Hippocampal formation (tissue), 2 donors: ENCODE measurements at regions not wholly inside any gene's neighbourhood (a gene's known extent, or its start where the extent isn't known, plus 50 kb on each side); places are given as distances from the start of the nearest gene placed in this dataset.
"Not testable (repeated sequence)": the region's sequence is repeated elsewhere in the genome, so short reads cannot be mapped to it uniquely, and the experiment has no call there.

ENCODE experiments used
- DNase-seq, 2 donors: peaks; one replicate each; lab custom pipeline; 2025; lab: John Stamatoyannopoulos, UW

DNA sequence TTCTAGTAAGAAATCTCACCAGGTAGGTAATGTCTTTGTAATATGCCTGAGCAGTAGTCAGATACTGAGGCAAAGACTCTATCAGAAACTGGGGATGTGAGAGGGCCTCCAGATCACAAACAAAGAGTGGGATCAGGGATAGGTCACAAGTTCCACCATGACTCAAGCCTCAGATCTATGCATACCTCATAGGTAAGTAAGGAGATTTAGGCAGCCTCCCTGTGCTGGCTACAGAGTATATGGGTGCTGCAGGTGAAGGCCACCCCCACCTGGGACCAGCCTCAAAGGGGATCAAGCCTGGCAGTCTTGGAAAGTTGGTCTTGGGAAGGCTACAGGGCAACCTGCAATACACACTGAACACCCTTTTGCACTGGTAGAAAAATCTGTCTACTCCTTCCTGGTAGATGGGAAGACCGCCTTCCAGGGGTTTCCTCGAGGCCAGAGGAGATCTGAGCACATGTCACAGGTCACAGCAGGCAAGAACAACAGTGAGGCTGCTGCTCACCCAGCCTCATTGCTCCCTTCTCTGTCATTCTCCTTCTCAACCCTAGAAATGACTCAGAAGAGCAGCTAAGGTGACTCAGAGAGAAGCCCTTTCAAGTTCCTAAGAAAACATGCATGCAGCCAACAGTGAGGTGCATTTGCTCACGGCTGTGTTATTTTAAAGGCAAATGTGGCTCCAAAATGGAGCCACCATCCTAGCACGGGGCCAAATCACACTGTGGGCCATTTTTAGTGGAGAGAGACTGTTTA is 143.4 kb upstream of the CDKN3 start:
- DNase-seq, result no peak

DNA sequence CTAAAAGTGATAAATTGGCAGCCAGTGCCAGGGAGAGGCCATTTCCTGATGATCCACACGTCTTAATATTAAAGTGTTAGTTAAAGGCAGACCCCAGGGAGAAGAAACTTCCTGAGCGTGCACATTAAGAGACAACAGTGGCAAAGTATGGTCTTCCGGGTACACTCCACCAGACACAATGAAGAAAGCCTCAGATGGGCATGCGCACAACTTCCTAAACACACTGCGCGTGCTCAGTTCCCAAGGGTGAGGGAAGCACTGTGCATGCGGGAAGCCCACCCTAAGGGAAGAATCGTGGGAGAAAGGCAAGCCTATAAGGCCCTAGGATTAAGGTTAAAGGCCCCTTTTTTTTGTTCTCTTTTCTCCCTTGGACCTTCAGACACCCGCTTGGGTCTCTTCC is 140.7 kb upstream of the CDKN3 start:
- DNase-seq, result no peak

- no peak for DNase-seq
Measured at GRCh38 chr14:54257424-54257823, 139.4 kb upstream of the CDKN3 start.

- no peak for DNase-seq
Measured at GRCh38 chr14:54258382-54258781, 138.4 kb upstream of the CDKN3 start.

- DNase-seq, result no peak
Measured at GRCh38 chr14:54259821-54260220, 137.0 kb upstream of the CDKN3 start.

GRCh38 chr14:54261283-54261682 is 135.5 kb upstream of the CDKN3 start:
- no peak for DNase-seq

DNA sequence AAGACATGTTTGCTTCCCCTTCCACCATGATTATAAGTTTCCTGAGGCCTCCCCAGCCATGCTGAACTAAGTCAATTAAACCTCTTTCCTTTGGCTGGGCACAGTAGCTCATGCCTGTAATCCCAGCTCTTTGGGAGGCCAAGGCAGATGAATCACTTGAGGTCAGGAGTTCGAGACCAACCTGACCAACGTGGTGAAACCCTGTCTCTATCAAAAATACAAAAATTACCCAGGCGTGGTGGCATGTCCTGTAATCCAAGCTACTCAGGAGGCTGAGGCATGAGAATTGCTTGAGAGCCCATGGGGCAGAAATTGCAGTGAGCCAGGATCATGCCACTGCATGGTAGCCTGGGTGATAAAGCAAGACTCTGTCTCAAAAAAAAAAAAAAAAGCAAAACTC is 130.2 kb upstream of the CDKN3 start:
- not testable (repeated sequence) for DNase-seq

DNA sequence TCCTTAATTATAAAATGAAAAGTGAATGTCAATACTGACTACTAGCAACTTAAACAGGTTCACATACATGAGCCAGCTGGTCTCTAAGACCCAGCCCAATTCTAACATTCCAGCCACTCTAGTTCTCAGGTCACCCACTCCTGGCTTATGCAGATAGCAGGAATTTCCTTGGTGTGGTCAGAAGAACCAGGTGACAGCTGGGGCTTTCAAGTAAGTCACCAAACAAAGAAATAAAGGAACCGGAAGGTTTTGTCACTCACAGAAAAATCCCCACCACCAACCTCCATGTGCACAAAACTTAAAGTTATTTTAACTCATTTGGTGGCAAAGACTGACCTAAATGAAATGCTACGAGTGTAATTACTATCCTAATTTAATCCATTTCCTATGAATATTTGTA is 129.6 kb upstream of the CDKN3 start:
- no peak for DNase-seq

DNA sequence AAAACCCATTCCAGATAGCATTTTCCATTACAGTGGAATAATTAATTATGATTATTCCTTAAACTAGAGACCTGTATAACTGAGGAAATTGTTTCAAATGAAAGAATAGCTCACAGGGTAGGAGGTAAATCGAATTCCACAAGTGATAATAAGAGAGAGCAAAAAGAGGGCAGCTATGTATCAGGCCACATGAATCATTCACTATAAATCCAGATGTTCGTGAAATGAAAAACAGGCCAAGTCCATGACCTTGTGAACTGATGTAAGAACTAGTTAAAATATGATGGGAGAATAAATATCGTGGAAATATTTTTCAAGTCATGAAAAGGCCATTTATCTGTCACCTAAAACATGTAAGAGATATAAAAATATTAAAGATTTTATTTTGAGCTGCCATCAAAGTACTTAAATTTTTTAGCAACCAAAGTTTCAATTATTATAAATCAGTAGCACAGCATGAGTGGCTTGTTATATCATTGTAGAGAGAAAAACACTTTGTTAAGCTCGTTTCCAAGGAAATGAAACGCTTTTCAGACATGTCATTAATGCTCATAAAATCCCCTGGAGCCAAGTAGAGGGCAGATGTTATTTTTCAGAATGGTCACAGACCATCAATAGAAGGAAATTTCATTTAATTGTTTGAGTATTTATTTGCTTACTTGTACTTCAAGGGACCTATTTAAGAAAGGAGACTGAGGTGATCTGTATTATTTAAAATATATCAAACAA is 120.6 kb upstream of the CDKN3 start:
- no peak for DNase-seq

- DNase-seq, result no peak
Measured at GRCh38 chr14:54278087-54278486, 118.7 kb upstream of the CDKN3 start.

DNA sequence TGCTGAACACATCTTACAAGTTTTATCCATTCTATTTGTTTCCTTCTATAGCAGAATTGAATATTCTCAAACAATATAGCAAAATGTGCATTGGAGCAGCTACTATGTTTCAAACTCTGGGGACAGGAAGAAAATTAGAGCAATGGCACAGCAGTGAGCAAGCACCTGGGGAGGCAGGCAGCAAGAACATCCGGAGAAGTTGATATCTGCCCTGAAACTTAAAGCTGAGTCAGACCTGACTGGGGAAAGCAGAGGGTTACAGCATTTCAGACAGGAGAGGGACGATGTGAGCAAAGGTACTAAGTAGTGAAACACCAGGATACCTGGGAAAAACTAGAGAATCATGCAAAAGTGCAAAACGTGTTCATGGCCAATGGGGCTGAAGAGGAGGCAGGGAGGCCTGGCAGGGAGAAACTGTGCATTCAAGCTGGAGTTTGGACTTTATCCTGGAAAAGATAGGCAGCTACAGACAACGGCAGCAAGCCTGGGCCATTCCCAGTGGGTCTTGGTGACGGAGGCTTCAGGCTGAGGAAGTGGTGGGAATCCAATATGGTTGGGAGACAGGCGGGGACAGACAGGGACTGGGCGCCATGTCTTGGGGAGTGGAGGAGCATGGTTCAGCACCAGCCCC is 118.0 kb upstream of the CDKN3 start:
- no peak for DNase-seq

- DNase-seq, result no peak
Measured at GRCh38 chr14:54282849-54283248, 114.0 kb upstream of the CDKN3 start.

DNA sequence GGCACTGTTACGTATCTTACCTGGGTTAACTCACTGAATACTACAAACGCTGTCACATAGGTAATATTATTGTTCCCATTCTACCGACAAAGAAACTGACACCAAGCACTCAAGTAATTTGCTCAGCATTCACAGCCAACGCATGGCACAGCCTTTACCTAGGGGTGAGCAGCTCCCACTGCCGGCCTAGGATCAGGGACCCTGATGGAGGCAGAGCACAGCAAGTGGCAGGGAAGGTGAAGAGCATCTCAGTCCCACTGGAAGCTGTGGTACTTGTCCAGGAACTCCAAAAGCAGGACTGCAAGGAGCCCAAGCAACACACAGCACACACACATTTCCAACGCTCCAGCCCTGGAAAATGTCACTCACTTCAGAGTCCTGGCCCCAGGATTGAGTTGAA is 111.8 kb upstream of the CDKN3 start:
- no peak for DNase-seq

- DNase-seq, result no peak
Measured at GRCh38 chr14:54291491-54292191, 105.2 kb upstream of the CDKN3 start.

- no peak for DNase-seq
Measured at GRCh38 chr14:54294802-54295201, 102.0 kb upstream of the CDKN3 start.

GRCh38 chr14:54299410-54300363 is 97.1 kb upstream of the CDKN3 start:
- no peak for DNase-seq

DNA sequence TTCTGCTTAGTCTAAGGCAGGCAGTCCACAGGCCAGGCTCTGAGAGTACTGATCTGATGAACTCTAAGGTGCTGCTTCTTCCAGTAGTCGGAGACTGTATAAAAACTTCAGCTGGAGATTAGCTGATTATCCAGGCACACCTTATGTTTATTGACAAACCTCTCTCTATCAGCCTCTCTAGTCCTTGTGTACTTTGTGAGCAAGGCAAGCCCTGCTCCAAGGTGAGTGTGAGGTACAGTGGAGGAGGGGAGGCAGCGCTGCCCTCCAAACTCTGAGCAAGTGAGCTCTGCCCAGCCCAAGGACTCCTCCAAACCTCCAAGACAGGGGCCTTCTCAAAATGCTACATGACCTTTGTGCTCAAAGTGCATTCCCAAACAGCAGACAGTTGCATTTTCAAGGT is 95.9 kb upstream of the CDKN3 start:
- DNase-seq, result no peak

DNA sequence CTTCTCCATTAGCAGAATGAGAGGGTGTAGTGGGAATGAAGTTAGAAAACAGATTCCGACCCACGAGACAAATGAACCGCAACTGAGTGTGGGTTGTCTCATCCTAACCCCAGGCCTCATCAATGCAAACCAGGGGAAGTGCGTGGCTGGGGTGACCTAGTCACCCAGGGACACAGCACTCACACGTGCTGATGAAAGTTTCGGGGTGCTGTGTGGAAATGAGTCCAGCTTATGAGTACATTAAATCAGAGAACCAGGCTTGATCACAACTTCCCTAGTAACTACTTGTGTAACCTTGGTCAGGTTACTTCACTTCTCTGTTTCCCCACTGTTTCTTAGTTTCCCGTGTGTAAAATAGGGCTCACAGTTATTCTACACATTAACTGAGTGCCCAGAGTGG is 95.4 kb upstream of the CDKN3 start:
- no peak for DNase-seq

GRCh38 chr14:54306806-54307205 is 90.0 kb upstream of the CDKN3 start:
- no peak for DNase-seq

- no peak for DNase-seq
Measured at GRCh38 chr14:54309615-54310014, 87.2 kb upstream of the CDKN3 start.

DNA sequence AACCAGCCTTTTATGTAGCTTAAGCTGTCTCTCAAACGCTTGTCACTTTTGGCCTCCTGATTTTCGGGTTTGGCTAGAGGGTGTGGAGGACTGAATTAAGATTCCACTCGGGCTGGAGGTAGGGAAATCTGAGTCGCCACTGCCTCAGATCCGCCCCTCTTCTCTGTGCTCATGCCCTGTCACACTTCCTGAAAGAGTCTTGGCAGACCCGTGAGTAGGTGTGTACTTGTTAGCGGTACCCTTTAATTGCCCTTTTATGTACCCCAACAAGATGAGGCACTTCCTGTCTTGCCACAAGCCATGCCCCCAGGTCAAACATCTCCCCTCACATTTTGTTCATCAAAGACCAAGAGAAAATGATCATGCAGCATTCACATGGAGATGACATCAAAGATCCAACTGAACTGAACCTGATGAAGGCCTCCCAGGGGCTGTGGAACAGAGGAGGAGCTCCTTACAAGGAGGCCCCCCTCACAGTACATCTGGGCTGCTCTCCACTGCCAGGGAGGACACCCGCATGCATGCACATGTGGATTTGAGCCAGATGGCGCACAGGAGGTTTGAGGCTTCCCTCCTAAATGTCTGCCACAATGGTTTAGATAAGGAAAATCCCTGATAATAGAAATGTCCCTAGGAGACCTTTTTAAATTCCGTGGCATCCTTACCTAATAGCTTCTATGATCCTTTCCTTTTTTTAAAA is 86.5 kb upstream of the CDKN3 start:
- no peak for DNase-seq
